GM06990 (cell line): ENCODE measurements at regions not wholly inside any gene's neighbourhood (a gene's known extent, or its start where the extent isn't known, plus 50 kb on each side); places are given as distances from the start of the nearest gene placed in this dataset.

Experiments
- DNase-seq: peaks from one replicate; pipeline ENCODE4 v3.0.0-alpha.2; 2011; ENCODE audit not compliant: insufficient read length; ENCODE audit errors: extremely low read depth
- H3K27me3 ChIP-seq: replicated peaks from 2 replicates; pipeline ENCODE4 v1.6.0; 2011; ENCODE audit warnings: low read length; ENCODE audit not compliant: control insufficient read depth, insufficient read depth
- H3K36me3 ChIP-seq: 2 replicates; pipeline ENCODE4 v1.5.1; 2011; ENCODE audit warnings: low read length; ENCODE audit not compliant: control insufficient read depth, insufficient read depth
- H3K4me3 ChIP-seq: replicated peaks from 2 replicates; pipeline ENCODE4 v1.5.1; 2011; ENCODE audit warnings: low read depth, mild to moderate bottlenecking, control low read depth, low read length
- CTCF ChIP-seq: IDR thresholded peaks from 2 replicates; pipeline ENCODE4 v1.5.1; 2011; ENCODE audit warnings: low read length, control low read depth, mild to moderate bottlenecking, inconsistent platforms; ENCODE audit not compliant: insufficient read depth, poor library complexity, severe bottlenecking

- DNase-seq: no peak
- Histone ChIP-seq H3K4me3 (no peak overlapping the region), H3K27me3 (no peaks in the 10 kb centered on the region), H3K36me3 (no peaks in the 10 kb centered on the region)
- peak; percentile 44 for TF ChIP-seq CTCF
These were observed 469.8 kb upstream of the KIRREL3 start for GRCh38 chr11:127470306-127470884.

- DNase-seq: no peak
- Histone ChIP-seq H3K27me3 (peaks cover 1% of the 10 kb centered on the region; the same call in 1 of the 2 replicates), H3K36me3 (no peaks in the 10 kb centered on the region)
These were observed 463.8 kb upstream of the KIRREL3 start for GRCh38 chr11:127464325-127464724.

GRCh38 chr11:127462065-127462344, 461.4 kb upstream of the KIRREL3 start:
- no peak for DNase-seq
- TF ChIP-seq CTCF: no peak
- Histone ChIP-seq H3K36me3 (no peaks in the 10 kb centered on the region), H3K27me3 (peaks cover 1% of the 10 kb centered on the region; the same call in 1 of the 2 replicates), H3K4me3 (no peak overlapping the region)

More at GRCh38 chr11:127464325-127464724, 463.8 kb upstream of the KIRREL3 start:
- H3K4me3 ChIP-seq: no peak overlapping the region
- no peak for TF ChIP-seq CTCF

- Histone ChIP-seq H3K27me3 (peaks cover 1% of the 10 kb centered on the region; the same call in 1 of the 2 replicates), H3K36me3 (no peaks in the 10 kb centered on the region), H3K4me3 (no peak overlapping the region)
- TF ChIP-seq CTCF: no peak
- DNase-seq: no peak
These were observed 460.9 kb upstream of the KIRREL3 start for GRCh38 chr11:127461241-127462064.

- Histone ChIP-seq H3K36me3 (no peaks in the 10 kb centered on the region), H3K4me3 (no peak overlapping the region), H3K27me3 (peaks cover 1% of the 10 kb centered on the region; the same call in 1 of the 2 replicates)
- TF ChIP-seq CTCF: no peak
- DNase-seq: no peak
These were observed 458.0 kb upstream of the KIRREL3 start for GRCh38 chr11:127458561-127458960.
